ENCODE measurements at regions not wholly inside any gene's neighbourhood (a gene's known extent, or its start where the extent isn't known, plus 50 kb on each side); places are given as distances from the start of the nearest gene placed in this dataset.
A peak's percentile ranks its signal among the peaks of the same experiment; 100 is the strongest.

DNA sequence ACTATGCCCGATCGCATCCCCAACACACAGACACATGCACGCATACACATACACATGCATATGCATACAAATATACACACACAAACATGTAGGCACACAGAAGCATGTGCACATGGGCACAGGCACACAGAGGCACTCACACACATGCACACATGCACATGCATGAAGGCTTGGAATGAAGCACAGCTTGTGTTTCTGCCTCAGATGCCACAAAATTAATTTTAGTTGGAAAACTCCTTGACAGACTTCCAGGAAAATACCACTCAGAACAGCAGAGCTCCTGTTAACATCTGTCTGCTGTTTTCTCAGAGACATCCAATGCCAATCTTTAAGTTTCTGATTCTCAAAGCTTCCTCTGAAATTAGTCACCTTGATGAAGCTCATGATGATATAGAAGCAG is 532.7 kb downstream of the RFC3 start:
- Mint-ChIP-seq H3K9me3 (peaks cover 0 to 13% (median 3%) of the 10 kb centered on the region in 9 donors), H3K4me3 (no peak overlapping the region), H3K27me3 (peaks cover 0 to 10% (median 1%) of the 10 kb centered on the region in 5 donors), H3K27ac (no peak overlapping the region), H3K36me3 (no peaks in the 10 kb centered on the region), H3K4me1 (peaks cover 0 to 2% (median 0%) of the 10 kb centered on the region in 4 donors)
- DNase-seq = no peak
- POLR2A ChIA-PET = no interaction called here
- no peak for ATAC-seq

DNA sequence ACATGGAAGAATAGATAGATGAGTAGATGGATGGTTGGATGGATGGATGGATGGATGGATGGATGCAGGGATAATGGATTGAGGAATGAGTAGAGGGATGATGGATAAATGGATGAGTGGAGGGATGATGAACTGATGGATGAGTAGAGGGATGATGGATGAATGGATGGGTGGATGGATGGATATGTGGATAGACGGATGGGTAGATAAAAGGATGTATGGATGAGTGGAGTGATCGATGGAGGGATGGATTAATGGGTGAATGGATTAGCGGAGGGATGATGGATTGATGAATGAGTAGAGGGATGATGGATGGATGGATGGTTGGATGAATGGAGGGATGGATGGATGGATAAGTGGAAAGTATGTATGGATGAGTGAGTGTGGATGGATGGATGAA is 533.2 kb downstream of the RFC3 start:
- no peak overlapping the region for H3K4me3 Mint-ChIP-seq
- no peaks in the 10 kb centered on the region for H3K36me3 Mint-ChIP-seq
- peaks cover 0 to 10% (median 1%) of the 10 kb centered on the region in 5 donors for H3K27me3 Mint-ChIP-seq
- DNase-seq (no peak), ATAC-seq (no peak)
- peaks cover 0 to 2% (median 0%) of the 10 kb centered on the region in 4 donors for H3K4me1 Mint-ChIP-seq
- peak overlapping the region in 1 of 10 donors; percentile 11 for H3K27ac Mint-ChIP-seq
- POLR2A ChIA-PET = no interaction called here
- H3K9me3 Mint-ChIP-seq = peaks cover 0 to 13% (median 3%) of the 10 kb centered on the region in 9 donors

DNA sequence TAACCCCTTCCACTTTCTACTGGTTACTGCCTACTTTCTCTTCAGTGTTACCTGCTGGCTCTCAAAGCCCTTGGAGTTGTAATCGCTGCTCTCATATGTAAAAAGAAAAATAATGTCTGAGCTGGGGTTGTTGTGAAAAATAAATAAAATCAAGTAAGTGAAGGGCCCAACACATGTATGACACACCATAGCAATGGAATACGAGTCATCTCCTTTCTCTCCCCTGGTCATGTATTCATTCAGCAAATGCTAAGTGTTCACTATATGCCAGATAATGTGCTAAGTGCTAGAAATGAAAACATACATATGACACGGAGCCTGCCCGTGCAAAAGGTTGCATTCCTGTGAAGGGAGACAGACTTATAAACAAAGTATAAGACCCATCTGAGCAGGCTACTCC is 535.0 kb downstream of the RFC3 start:
- Mint-ChIP-seq H3K36me3 (no peaks in the 10 kb centered on the region), H3K9me3 (peaks cover 0 to 13% (median 3%) of the 10 kb centered on the region in 9 donors), H3K4me1 (peaks cover 0 to 2% (median 0%) of the 10 kb centered on the region in 4 donors), H3K27me3 (peaks cover 0 to 8% (median 1%) of the 10 kb centered on the region in 5 donors), H3K4me3 (no peak overlapping the region), H3K27ac (no peak overlapping the region)
- DNase-seq = no peak
- POLR2A ChIA-PET = interaction anchor here (0.6 kb wide), 1 partner anchor 450 kb away, joined by 3 read pairs; no protein-coding TSS in a partner anchor
- no peak for ATAC-seq

DNA sequence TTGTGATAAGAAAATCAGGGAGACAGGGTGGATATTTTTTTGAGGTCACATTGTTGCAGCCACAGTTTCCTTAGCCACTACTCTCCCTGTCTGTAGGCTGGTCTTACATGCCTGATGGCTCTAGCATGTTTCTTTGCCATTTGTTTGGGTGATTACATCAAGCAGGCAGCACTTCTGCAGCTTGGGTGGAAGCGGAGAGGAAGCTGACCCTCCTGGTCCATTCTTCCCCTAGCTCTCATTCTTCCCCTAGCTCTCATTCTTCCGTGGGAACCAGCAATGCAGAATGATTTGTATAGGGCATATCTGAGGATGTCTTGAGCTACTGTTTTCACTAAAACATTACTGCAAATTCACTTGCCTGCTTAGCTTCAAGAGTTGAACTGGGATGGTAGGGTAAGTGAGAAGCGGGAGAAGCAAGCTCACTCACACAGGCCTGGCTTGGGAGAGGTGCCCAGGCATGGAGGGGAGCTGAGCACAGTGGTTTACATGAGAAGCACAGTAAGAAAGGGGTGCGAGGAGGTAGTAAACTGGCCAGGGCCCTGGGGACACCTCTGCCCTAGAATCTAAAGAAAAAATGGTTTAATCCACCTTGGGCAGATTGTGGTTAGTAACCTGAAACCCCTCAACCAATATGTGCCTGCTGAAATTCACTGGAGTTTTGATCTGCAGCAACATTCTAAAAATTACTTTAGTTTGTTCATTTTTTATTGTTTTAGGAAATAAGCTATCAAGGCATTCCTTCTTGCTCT is 538.9 kb downstream of the RFC3 start:
- Mint-ChIP-seq H3K27ac (no peak overlapping the region), H3K4me3 (no peak overlapping the region), H3K9me3 (peaks cover 0 to 6% (median 0%) of the 10 kb centered on the region in 9 donors), H3K27me3 (peaks cover 0 to 3% (median 0%) of the 10 kb centered on the region in 5 donors), H3K36me3 (no peaks in the 10 kb centered on the region), H3K4me1 (peaks cover 0 to 2% (median 0%) of the 10 kb centered on the region in 4 donors)
- POLR2A ChIA-PET = no interaction called here
- ATAC-seq (no peak), DNase-seq (no peak)

DNA sequence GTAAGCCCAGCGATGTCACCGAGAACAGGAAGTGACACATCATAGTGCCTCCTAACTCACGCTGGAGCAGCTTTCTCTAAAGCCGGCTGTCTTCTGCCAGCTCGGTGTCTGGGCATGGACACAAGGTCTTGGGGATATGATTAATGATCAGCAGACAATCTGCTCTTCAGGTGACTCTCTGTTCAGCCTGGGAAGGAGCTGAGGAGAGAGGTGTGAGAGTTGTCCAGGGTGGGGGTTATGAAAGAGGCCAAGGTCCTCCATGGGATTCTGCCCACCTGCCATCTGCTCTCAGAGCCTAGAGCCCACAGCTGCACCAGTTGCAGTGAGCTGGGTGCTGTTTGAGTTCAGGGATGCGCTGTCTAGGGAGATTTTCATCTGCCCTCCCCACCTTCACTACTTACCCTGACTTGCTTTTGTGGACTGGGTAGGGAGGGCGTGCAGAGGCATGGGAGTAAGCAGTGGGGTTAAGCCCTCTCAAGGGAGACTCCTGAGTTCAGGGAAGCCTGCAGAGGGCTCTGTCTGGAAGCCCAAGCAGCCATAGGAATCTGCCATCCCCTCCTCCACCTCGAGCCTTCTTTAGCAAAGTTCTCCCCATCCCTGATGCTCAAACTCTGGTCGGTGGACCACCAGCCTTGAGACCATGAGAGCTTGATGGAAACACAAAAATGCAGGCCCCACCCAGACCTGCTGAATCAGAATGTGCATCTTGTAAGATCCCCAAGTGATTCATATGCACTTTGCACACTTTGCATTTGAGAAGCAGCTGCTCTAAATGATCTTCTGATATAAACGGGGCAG is 539.7 kb downstream of the RFC3 start:
- Mint-ChIP-seq H3K4me3 (no peak overlapping the region), H3K4me1 (no peaks in the 10 kb centered on the region), H3K27me3 (peaks cover 0 to 3% (median 0%) of the 10 kb centered on the region in 5 donors), H3K27ac (no peak overlapping the region), H3K36me3 (no peaks in the 10 kb centered on the region), H3K9me3 (peaks cover 0 to 6% (median 0%) of the 10 kb centered on the region in 9 donors)
- DNase-seq = no peak
- ATAC-seq = no peak
- POLR2A ChIA-PET = no interaction called here

DNA sequence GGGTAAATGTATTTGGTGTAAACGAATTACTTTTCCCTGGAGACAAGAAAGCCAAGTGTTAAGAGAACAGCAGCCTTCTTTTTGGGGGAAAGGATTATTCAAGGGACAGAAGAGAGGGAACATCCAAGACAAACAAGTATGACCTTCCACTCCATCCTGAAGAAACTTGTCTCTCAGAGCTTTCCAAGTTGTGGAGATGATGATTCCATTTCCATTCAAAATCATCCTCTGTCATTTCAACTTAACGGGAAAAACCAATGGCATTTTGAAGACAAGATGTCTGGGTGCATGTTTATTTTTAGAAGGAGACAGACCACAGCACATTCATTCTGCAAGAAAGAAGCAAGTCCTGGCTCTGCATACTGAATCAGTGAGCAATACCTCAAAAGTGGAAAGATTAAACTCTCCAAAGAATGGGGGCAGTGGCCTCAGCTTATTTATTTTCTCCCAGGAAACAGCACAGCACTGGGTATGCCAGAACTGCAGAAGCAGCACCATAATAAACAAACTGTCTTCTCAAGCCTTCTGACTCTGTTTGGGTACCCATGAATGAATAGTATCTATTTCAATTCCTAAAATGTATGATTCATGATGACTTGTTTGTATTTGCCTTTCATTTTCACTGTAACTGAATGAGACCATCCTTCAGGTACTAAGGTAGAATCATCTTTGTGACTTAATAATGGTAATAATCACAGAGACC is 541.0 kb downstream of the RFC3 start:
- Mint-ChIP-seq H3K36me3 (no peaks in the 10 kb centered on the region), H3K4me1 (no peaks in the 10 kb centered on the region), H3K4me3 (no peak overlapping the region), H3K9me3 (peaks cover 0 to 6% (median 0%) of the 10 kb centered on the region in 9 donors), H3K27me3 (peaks cover 0 to 3% (median 0%) of the 10 kb centered on the region in 5 donors), H3K27ac (no peak overlapping the region)
- no peak for ATAC-seq
- no peak for DNase-seq
- POLR2A ChIA-PET = no interaction called here

DNA sequence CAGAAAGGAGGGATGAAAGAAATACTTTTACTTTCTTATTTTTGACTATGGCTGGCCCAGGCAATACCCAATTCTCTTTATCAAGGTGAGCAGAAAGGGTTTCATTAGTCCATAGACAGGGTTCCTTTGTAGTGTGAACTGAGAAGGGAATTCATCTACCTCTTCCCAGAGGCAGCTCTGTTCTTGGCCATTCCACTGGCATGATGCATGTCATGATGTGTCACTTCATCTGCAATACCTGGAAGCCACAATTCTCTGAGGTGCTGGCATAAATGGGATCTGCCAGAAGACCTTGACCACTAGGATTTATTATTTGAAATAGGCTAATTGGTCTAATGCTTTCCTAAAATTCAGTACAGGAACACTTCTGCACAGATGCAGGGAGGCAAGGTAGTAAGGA is 542.8 kb downstream of the RFC3 start:
- Mint-ChIP-seq H3K4me1 (no peaks in the 10 kb centered on the region), H3K27ac (no peak overlapping the region)
- POLR2A ChIA-PET = no interaction called here

DNA sequence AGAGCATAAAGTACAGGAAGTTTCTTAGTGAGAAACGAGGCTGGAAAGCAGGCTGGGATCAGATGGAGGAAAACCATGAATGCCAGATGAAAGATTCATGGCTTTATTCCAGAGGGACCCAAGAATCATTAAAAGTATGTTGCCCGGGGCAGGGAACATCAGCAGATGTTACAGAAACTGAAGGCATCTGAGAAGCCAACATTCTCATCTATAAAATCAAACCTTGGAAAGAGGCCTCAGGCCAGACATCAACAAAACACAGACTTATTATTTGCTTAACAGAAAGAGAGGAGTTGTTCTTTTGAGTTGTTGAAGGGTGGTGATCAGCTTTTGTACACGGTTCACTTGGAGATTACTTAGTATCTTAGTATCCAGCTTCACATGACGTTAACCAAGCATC is 543.6 kb downstream of the RFC3 start:
- no peaks in the 10 kb centered on the region for H3K36me3 Mint-ChIP-seq
- H3K4me1 Mint-ChIP-seq = no peaks in the 10 kb centered on the region
- no peak overlapping the region for H3K4me3 Mint-ChIP-seq
- no peak overlapping the region for H3K27ac Mint-ChIP-seq
- POLR2A ChIA-PET = no interaction called here
- ATAC-seq (no peak), DNase-seq (no peak)
- H3K9me3 Mint-ChIP-seq = peaks cover 0 to 3% (median 0%) of the 10 kb centered on the region in 9 donors
- peaks cover 0 to 1% (median 0%) of the 10 kb centered on the region in 5 donors for H3K27me3 Mint-ChIP-seq

More for the DNA sequence above, 542.8 kb downstream of the RFC3 start:
- Mint-ChIP-seq H3K36me3 (no peaks in the 10 kb centered on the region), H3K9me3 (peaks cover 0 to 2% (median 0%) of the 10 kb centered on the region in 9 donors), H3K4me3 (no peak overlapping the region), H3K27me3 (peaks cover 0 to 1% (median 0%) of the 10 kb centered on the region in 5 donors)
- DNase-seq (no peak), ATAC-seq (no peak)

DNA sequence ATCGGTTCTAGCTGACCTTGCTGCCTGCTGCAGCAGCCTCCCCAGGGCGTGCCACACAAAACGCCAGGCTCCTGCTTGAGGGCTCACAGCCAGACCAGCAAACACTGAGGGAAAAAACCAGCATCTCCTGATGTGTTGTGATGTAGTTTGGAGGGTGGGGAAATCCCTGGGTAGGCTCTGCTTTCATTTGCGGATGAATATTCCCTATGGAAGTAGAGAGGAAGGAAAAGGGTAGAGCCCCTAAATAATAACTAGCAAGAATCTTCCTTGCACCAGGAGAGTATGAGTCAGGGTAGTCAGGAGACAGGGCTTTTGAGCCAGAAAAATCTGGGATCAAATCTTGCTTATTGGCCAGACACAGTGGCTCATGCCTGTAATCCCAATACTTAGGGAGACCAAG is 545.3 kb downstream of the RFC3 start:
- H3K9me3 Mint-ChIP-seq = peaks cover 0 to 10% (median 2%) of the 10 kb centered on the region in 9 donors
- no peak overlapping the region for H3K27ac Mint-ChIP-seq
- POLR2A ChIA-PET = no interaction called here
- no peaks in the 10 kb centered on the region for H3K36me3 Mint-ChIP-seq
- ATAC-seq (no peak), DNase-seq (no peak)
- H3K4me3 Mint-ChIP-seq = no peak overlapping the region
- peaks cover 0 to 1% (median 0%) of the 10 kb centered on the region in 5 donors for H3K27me3 Mint-ChIP-seq
- no peaks in the 10 kb centered on the region for H3K4me1 Mint-ChIP-seq

DNA sequence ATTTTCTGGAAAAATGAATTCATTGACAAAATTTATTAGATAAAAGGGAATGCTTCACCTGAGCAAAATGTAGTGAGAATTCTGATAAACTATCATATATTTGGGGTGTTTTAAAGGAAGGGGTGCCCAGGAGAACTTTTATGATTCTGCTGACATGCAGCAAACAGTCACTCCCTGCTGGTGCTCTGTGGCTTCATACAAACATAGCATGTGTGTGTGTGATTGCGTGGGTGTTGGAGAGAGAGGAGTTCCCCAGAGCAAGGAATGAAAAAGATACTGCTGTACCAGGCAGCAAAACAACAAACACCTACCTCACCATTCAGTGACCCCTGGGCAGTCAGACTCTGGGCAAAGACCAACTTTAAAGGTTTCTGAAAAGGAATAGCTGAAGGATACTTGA is 546.7 kb downstream of the RFC3 start:
- POLR2A ChIA-PET = no interaction called here
- no peaks in the 10 kb centered on the region for H3K36me3 Mint-ChIP-seq
- peaks cover 0 to 1% (median 0%) of the 10 kb centered on the region in 5 donors for H3K27me3 Mint-ChIP-seq
- no peak overlapping the region for H3K27ac Mint-ChIP-seq
- no peaks in the 10 kb centered on the region for H3K4me1 Mint-ChIP-seq
- H3K4me3 Mint-ChIP-seq = no peak overlapping the region
- ATAC-seq (no peak), DNase-seq (no peak)
- H3K9me3 Mint-ChIP-seq = peaks cover 0 to 11% (median 2%) of the 10 kb centered on the region in 9 donors

DNA sequence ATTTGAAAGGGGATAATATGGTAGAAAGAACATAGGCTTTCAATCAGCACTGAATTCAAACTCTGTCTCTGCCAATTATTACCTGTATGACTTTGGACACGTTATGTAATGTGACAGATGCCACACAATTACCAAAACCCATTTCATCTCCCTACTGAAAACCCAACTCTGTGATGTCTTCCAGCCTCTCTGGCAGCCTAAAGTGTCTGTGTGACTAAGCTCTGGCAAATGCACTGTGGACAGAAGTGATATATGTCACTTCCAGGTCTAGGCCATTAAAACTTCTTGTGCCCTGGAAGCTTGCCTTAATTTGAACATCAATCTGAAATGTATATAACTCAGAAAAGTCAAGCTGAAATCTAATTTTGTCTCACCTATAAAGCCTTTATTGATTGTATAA is 552.0 kb downstream of the RFC3 start:
- H3K27me3 Mint-ChIP-seq = no peaks in the 10 kb centered on the region
- no peak overlapping the region for H3K27ac Mint-ChIP-seq

DNA sequence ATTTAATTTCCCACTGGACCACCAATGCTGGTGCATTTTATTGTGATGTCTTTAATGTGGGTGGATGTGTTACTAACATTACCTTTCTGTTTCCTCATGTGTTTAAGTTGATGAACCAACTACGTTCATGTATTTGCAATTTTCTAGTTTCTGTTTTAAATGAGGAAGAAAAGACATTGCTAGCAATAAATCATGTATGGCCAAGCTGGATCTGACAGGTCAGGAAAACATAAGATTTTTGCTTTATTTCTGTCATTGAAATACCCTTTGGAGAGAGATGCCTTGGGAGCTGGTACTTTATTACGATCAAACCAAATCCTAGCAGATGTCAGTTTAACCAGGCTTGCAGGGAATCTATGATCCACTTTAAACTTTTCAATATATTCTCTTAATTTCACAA is 553.2 kb downstream of the RFC3 start:
- DNase-seq (no peak), ATAC-seq (no peak)
- H3K27ac Mint-ChIP-seq = no peak overlapping the region
- H3K4me3 Mint-ChIP-seq = no peak overlapping the region
- H3K9me3 Mint-ChIP-seq = peaks cover 0 to 11% (median 0%) of the 10 kb centered on the region in 9 donors
- no peaks in the 10 kb centered on the region for H3K4me1 Mint-ChIP-seq
- H3K27me3 Mint-ChIP-seq = no peaks in the 10 kb centered on the region
- POLR2A ChIA-PET = no interaction called here
- no peaks in the 10 kb centered on the region for H3K36me3 Mint-ChIP-seq

More for the DNA sequence above, 552.0 kb downstream of the RFC3 start:
- DNase-seq = no peak
- Mint-ChIP-seq H3K9me3 (peaks cover 0 to 11% (median 2%) of the 10 kb centered on the region in 9 donors), H3K4me3 (no peak overlapping the region), H3K36me3 (no peaks in the 10 kb centered on the region), H3K4me1 (no peaks in the 10 kb centered on the region)
- POLR2A ChIA-PET = no interaction called here
- no peak for ATAC-seq

Data from naive thymus-derived CD8-positive, alpha-beta T cell (primary cell).